Ramos (cell line): ENCODE measurements at regions not wholly inside any gene's neighbourhood (a gene's known extent, or its start where the extent isn't known, plus 50 kb on each side); places are given as distances from the start of the nearest gene placed in this dataset.

Experiments
- in situ Hi-C: fragments of 300-500 bp; cut with MboI; formaldehyde crosslinking; loops from one replicate; pipeline ENCODE4 v1.14.3; 2022; ENCODE audit warnings: low sequenced_read_pairs; ENCODE audit not compliant: unreplicated experiment

- in situ Hi-C loops: no loop called here
Measured at GRCh38 chr2:6770006-6770405, 95.7 kb downstream of the CMPK2 start.

GRCh38 chr2:6771634-6772611 is 93.8 kb downstream of the CMPK2 start:
- in situ Hi-C loops: no loop called here

- in situ Hi-C loops: no loop called here
Measured at GRCh38 chr2:6773007-6773693, 92.6 kb downstream of the CMPK2 start.

- in situ Hi-C loops: no loop called here
Measured at GRCh38 chr2:6773694-6774044, 92.0 kb downstream of the CMPK2 start.

- in situ Hi-C loops: no loop called here
Measured at GRCh38 chr2:6776125-6776524, 89.6 kb downstream of the CMPK2 start.

- in situ Hi-C loops: no loop called here
Measured at GRCh38 chr2:6777626-6778025, 88.1 kb downstream of the CMPK2 start.

GRCh38 chr2:6780765-6781274 is 84.9 kb downstream of the CMPK2 start:
- in situ Hi-C loops: no loop called here

GRCh38 chr2:6782517-6783237 is 83.0 kb downstream of the CMPK2 start:
- in situ Hi-C loops: no loop called here

- in situ Hi-C loops: no loop called here
Measured at GRCh38 chr2:6783238-6783614, 82.5 kb downstream of the CMPK2 start.

- in situ Hi-C loops: no loop called here
Measured at GRCh38 chr2:6784291-6784690, 81.4 kb downstream of the CMPK2 start.

- in situ Hi-C loops: no loop called here
Measured at GRCh38 chr2:6785493-6785892, 80.2 kb downstream of the CMPK2 start.

- in situ Hi-C loops: no loop called here
Measured at GRCh38 chr2:6787376-6787775, 78.3 kb downstream of the CMPK2 start.

GRCh38 chr2:6788614-6789013 is 77.1 kb downstream of the CMPK2 start:
- in situ Hi-C loops: no loop called here

GRCh38 chr2:6789559-6790138 is 76.1 kb downstream of the CMPK2 start:
- in situ Hi-C loops: no loop called here

- in situ Hi-C loops: no loop called here
Measured at GRCh38 chr2:6791682-6792081, 74.0 kb downstream of the CMPK2 start.

- in situ Hi-C loops: no loop called here
Measured at GRCh38 chr2:6792883-6793282, 72.8 kb downstream of the CMPK2 start.

GRCh38 chr2:6793371-6793770 is 72.3 kb downstream of the CMPK2 start:
- in situ Hi-C loops: no loop called here

- in situ Hi-C loops: no loop called here
Measured at GRCh38 chr2:6793913-6794312, 71.8 kb downstream of the CMPK2 start.

- in situ Hi-C loops: no loop called here
Measured at GRCh38 chr2:6794448-6794847, 71.3 kb downstream of the CMPK2 start.
